Anterior cingulate cortex (tissue), 58 donors: ENCODE measurements at regions not wholly inside any gene's neighbourhood (a gene's known extent, or its start where the extent isn't known, plus 50 kb on each side); places are given as distances from the start of the nearest gene placed in this dataset.
"Not testable (repeated sequence)": the region's sequence is repeated elsewhere in the genome, so short reads cannot be mapped to it uniquely, and the experiment has no call there.

ENCODE experiments used
- DNase-seq, 58 donors: peaks; one replicate each; lab custom pipeline; 2025; lab: John Stamatoyannopoulos, UW

- not testable (repeated sequence) for DNase-seq
Measured at GRCh38 chr1:145553795-145554194, 54.0 kb upstream of the GPR89A start.

GRCh38 chr1:145545055-145545454 is 62.7 kb upstream of the GPR89A start:
- DNase-seq: no peak

GRCh38 chr1:145541685-145542084 is 66.1 kb upstream of the GPR89A start:
- DNase-seq: not testable (repeated sequence)

GRCh38 chr1:145541246-145541645 is 66.5 kb upstream of the GPR89A start:
- peak in 3 of 58 donors; percentile 1 to 3 (median 1) for DNase-seq

- DNase-seq: not testable (repeated sequence)
Measured at GRCh38 chr1:145538118-145538882, 69.5 kb upstream of the GPR89A start.

- DNase-seq: not testable (repeated sequence)
Measured at GRCh38 chr1:145537003-145537402, 70.8 kb upstream of the GPR89A start.

- DNase-seq: peak in 3 of 58 donors; percentile 0 to 19 (median 0)
Measured at GRCh38 chr1:145535461-145535860, 72.3 kb upstream of the GPR89A start.

GRCh38 chr1:145528068-145528564 is 79.7 kb upstream of the GPR89A start:
- not testable (repeated sequence) for DNase-seq

GRCh38 chr1:145520159-145520558 is 87.6 kb upstream of the GPR89A start:
- not testable (repeated sequence) for DNase-seq

- DNase-seq: not testable (repeated sequence)
Measured at GRCh38 chr1:145519302-145519701, 88.5 kb upstream of the GPR89A start.

- DNase-seq: not testable (repeated sequence)
Measured at GRCh38 chr1:145513017-145513416, 87.6 kb upstream of the NBPF20 start.

GRCh38 chr1:145508053-145508452 is 82.7 kb upstream of the NBPF20 start:
- not testable (repeated sequence) for DNase-seq

- DNase-seq: not testable (repeated sequence)
Measured at GRCh38 chr1:145505663-145506647, 80.6 kb upstream of the NBPF20 start.

GRCh38 chr1:145504834-145505413 is 79.5 kb upstream of the NBPF20 start:
- not testable (repeated sequence) for DNase-seq

GRCh38 chr1:145504310-145504709 is 78.9 kb upstream of the NBPF20 start:
- not testable (repeated sequence) for DNase-seq

GRCh38 chr1:145500251-145500650 is 74.8 kb upstream of the NBPF20 start:
- not testable (repeated sequence) for DNase-seq

- DNase-seq: not testable (repeated sequence)
Measured at GRCh38 chr1:145495077-145495871, 69.9 kb upstream of the NBPF20 start.

- DNase-seq: not testable (repeated sequence)
Measured at GRCh38 chr1:145488193-145488933, 63.0 kb upstream of the NBPF20 start.

- not testable (repeated sequence) for DNase-seq
Measured at GRCh38 chr1:145487156-145487555, 61.8 kb upstream of the NBPF20 start.
